ENCODE measurements at regions not wholly inside any gene's neighbourhood (a gene's known extent, or its start where the extent isn't known, plus 50 kb on each side); places are given as distances from the start of the nearest gene placed in this dataset.

- Histone ChIP-seq H3K9me3 (ENCODE audit: insufficient read depth, low read depth) (no peaks in the 10 kb centered on the region; the same call in 1 of the 2 replicates), H3K4me1 (replicated peaks; ENCODE audit: insufficient read depth) (no peaks in the 10 kb centered on the region), H3K9me2 (ENCODE audit: insufficient read depth) (no peaks in the 10 kb centered on the region; the same call in 1 of the 2 replicates), H3K36me3 (ENCODE audit: low read depth) (no peaks in the 10 kb centered on the region), H2AFZ (no peak overlapping the region), H3K4me3 (no peak overlapping the region), H4K20me1 (ENCODE audit: insufficient read depth) (no peaks in the 10 kb centered on the region), H3K27me3 (ENCODE audit: insufficient read depth, low read depth) (no peaks in the 10 kb centered on the region), H3K27ac (no peak overlapping the region), H3F3A (ENCODE audit: insufficient read depth, low read depth) (no peaks in the 10 kb centered on the region), H3K4me2 (no peak overlapping the region), H3K79me2 (ENCODE audit: low read depth) (no peaks in the 10 kb centered on the region)
- ChIA-PET CTCF (no interaction called here), POLR2A (ENCODE audit: unreplicated experiment) (no interaction called here)
- no peak for DNase-seq
- no peak for TF ChIP-seq EZH2 (IDR thresholded peaks at IDR 0.05; ENCODE audit: low read depth)
- no peak for TF ChIP-seq CTCF (conservative IDR thresholded peaks at IDR 0.05)
- BruUV-seq (replicated peaks): no TSS peak
- intact Hi-C loops (cut with micrococcal nuclease; ENCODE audit: unreplicated experiment): no loop called here
These were observed 78.7 kb upstream of the PLPPR5 start for GRCh38 chr1:99083338-99083737.

- Histone ChIP-seq H2AFZ (no peak overlapping the region), H3K9me3 (ENCODE audit: insufficient read depth, low read depth) (no peaks in the 10 kb centered on the region; the same call in 1 of the 2 replicates), H3K27ac (no peak overlapping the region), H3K9me2 (ENCODE audit: insufficient read depth) (no peaks in the 10 kb centered on the region), H3F3A (ENCODE audit: insufficient read depth, low read depth) (no peaks in the 10 kb centered on the region), H3K4me2 (no peak overlapping the region), H3K36me3 (ENCODE audit: low read depth) (no peaks in the 10 kb centered on the region), H3K27me3 (ENCODE audit: insufficient read depth, low read depth) (no peaks in the 10 kb centered on the region), H3K4me3 (no peak overlapping the region), H3K4me1 (replicated peaks; ENCODE audit: insufficient read depth) (no peaks in the 10 kb centered on the region), H3K79me2 (ENCODE audit: low read depth) (no peaks in the 10 kb centered on the region), H4K20me1 (ENCODE audit: insufficient read depth) (no peaks in the 10 kb centered on the region)
- DNase-seq: no peak
- intact Hi-C loops (cut with micrococcal nuclease; ENCODE audit: unreplicated experiment): no loop called here
- ChIA-PET POLR2A (ENCODE audit: unreplicated experiment) (no interaction called here), CTCF (no interaction called here)
- BruUV-seq (replicated peaks): no TSS peak
- no peak for TF ChIP-seq CTCF (conservative IDR thresholded peaks at IDR 0.05)
- no peak for TF ChIP-seq EZH2 (IDR thresholded peaks at IDR 0.05; ENCODE audit: low read depth)
These were observed 79.9 kb upstream of the PLPPR5 start for GRCh38 chr1:99084562-99084961.

DNA sequence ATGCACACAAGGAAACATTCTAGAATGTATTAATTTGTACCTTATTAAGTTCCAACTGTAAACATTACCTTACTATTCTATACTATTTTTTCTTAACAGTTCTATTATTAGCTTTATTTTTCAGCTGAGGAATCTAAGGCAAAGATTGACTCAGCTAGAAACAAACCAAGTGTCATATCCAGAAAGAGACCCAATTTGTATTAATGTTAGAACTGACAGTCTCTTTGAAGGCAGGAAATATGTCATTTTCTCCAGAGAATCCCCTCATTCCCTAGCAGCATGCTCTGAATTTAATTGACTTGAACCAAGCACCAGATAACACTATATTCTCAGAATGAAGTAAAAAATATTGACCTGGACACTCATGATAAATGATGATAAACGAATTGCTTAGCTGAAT, 81.4 kb upstream of the PLPPR5 start:
- Histone ChIP-seq H4K20me1 (ENCODE audit: insufficient read depth) (no peaks in the 10 kb centered on the region), H3K27me3 (ENCODE audit: insufficient read depth, low read depth) (no peaks in the 10 kb centered on the region), H3K4me2 (no peak overlapping the region), H3K4me3 (no peak overlapping the region), H3K27ac (no peak overlapping the region), H3K9me3 (ENCODE audit: insufficient read depth, low read depth) (no peaks in the 10 kb centered on the region), H3F3A (ENCODE audit: insufficient read depth, low read depth) (no peaks in the 10 kb centered on the region), H3K79me2 (ENCODE audit: low read depth) (no peaks in the 10 kb centered on the region), H3K36me3 (ENCODE audit: low read depth) (no peaks in the 10 kb centered on the region), H3K4me1 (replicated peaks; ENCODE audit: insufficient read depth) (no peaks in the 10 kb centered on the region), H2AFZ (no peak overlapping the region), H3K9me2 (ENCODE audit: insufficient read depth) (0 out of 2 replicates have a peak, but pooled peaks cover 2% of the 10 kb centered on the region)
- DNase-seq: no peak
- ChIA-PET POLR2A (ENCODE audit: unreplicated experiment) (no interaction called here), CTCF (no interaction called here)
- TF ChIP-seq EZH2 (IDR thresholded peaks at IDR 0.05; ENCODE audit: low read depth) (no peak), CTCF (conservative IDR thresholded peaks at IDR 0.05) (no peak)
- intact Hi-C loops (cut with micrococcal nuclease; ENCODE audit: unreplicated experiment): no loop called here
- no TSS peak for BruUV-seq (replicated peaks)

Data from PC-9 (cell line).